DMS79 treated with DMSO at 0.1 percent for 48 hours (cell line): ENCODE measurements at regions not wholly inside any gene's neighbourhood (a gene's known extent, or its start where the extent isn't known, plus 50 kb on each side); places are given as distances from the start of the nearest gene placed in this dataset.
"Not testable (repeated sequence)": the region's sequence is repeated elsewhere in the genome, so short reads cannot be mapped to it uniquely, and the experiment has no call there.

ENCODE experiments used
- DNase-seq: peaks from one replicate; lab custom pipeline; 2025; lab: John Stamatoyannopoulos, UW

DNA sequence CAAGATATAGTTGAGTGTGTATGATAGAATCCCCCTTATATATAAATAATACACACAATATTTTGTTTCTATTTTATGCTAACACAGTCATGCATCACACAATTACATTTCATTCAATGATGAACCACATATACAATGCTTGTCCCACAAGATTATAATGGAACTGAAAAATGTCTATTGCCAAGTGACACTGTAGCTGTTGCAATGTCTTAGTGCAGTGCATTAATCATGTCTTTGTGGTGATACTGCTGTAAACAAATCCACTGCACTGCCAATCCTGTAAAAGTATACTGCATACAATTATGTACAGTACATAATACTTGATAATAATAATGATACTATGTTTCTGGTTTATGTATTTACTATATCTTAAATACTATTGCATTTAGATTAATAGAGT lies 512.1 kb upstream of the CNTN3 start:
- no peak for DNase-seq

DNA sequence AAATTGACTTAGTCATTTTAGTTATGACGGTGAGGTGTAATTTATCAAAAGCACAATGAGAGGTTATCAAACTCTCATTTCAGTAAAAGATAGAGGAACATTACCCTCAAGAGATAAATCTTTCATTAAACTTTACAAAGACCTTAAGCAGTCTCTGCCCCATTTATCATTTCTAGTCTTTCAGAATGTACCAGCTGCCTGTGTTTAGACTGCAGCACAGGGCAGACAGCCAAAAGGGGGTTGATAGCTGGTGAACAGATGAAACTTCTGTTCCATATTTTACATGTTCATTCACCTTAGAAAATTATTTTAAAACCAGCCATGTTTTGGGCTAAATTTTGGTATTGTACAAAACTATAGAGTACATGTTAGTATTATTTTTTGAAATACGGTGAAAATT lies 514.6 kb upstream of the CNTN3 start:
- no peak for DNase-seq

- DNase-seq = no peak
Measured at GRCh38 chr3:75136100-75136897, 521.8 kb upstream of the CNTN3 start.

- DNase-seq = no peak
Measured at GRCh38 chr3:75138345-75138744, 523.9 kb upstream of the CNTN3 start.

GRCh38 chr3:75140904-75141615 lies 523.1 kb upstream of the FRG2C start:
- DNase-seq = no peak

- no peak for DNase-seq
Measured at GRCh38 chr3:75144406-75144805, 519.7 kb upstream of the FRG2C start.

GRCh38 chr3:75171630-75172230 lies 492.4 kb upstream of the FRG2C start:
- no peak for DNase-seq

GRCh38 chr3:75176937-75177336 lies 487.2 kb upstream of the FRG2C start:
- DNase-seq = no peak

- DNase-seq = no peak
Measured at GRCh38 chr3:75180235-75180944, 483.7 kb upstream of the FRG2C start.

DNA sequence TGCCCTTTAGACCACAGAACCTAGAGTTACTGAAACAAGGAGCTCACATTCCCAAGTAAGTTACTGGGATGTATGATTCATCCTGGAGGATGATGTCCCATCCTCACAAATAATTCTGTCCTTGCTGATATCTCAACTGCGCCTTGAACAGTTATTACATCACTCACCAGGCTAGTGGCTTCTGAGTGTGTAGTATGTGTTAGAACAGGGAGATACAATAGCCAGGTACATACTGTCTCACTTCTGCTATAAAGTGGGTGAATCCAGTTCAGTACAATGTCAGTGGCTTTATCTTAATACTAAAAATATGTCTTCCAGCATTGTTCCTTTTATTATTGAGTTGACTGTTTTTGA lies 483.2 kb upstream of the FRG2C start:
- DNase-seq = no peak

DNA sequence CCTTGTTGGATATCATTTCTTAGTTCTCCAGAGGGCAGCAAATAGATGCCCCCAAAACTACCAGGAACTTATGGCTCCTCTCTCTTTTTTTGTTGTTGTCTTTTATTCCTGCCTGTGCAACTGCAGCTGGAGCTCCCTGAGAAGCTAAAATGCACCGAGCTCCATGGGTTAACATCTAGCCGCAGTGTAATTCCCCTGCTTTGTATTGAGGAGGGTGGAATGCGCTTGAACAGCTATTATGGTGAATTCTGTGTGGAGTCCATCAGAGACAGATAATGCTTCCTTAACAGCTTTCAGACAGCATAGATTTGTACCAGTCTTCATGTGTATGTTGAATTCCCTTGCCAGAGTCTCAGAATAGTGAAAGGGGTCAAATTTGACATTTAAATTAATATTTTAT lies 475.2 kb upstream of the FRG2C start:
- no peak for DNase-seq

GRCh38 chr3:75192146-75192616 lies 471.9 kb upstream of the FRG2C start:
- DNase-seq = no peak

DNA sequence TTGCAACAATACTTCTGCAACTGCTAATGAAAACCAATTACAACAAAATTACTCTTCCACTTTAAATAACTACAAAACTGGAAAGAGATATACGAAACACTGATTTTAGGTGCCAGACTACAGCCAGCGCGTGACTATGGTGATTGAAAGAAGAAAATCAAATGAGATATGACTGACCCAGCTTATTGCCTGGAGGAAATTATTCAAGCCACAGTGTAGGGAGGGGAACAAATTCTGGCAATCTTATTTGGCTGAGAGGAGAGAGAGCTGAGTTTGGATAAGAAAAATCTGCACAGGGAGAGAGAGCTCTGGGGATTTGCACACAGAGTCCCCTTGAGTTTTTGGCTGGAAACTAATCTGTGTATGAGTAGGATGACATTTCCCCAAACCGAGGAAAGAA lies 470.3 kb upstream of the FRG2C start:
- DNase-seq = no peak

GRCh38 chr3:75214332-75214731 lies 449.8 kb upstream of the FRG2C start:
- DNase-seq = not testable (repeated sequence)

DNA sequence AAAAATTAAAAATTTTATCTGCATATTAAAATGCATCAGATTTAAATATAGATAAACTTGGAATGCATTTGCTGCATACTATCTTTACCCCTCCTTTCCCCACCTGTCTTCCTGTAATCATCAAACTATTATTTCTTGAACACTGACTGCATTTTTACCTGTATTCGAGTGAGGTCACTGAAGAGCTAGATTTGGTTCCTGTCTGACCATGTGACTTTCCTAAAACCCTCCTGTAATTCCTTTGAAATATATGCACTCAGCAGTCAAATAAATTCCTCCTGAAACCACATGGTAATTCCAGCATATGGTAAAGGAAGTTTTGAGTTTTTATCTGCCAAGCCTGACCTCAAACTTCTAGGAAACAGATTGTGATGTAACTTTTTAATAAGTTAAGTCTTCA lies 445.6 kb upstream of the FRG2C start:
- DNase-seq = no peak

- DNase-seq = no peak
Measured at GRCh38 chr3:75220932-75221331, 443.2 kb upstream of the FRG2C start.

DNA sequence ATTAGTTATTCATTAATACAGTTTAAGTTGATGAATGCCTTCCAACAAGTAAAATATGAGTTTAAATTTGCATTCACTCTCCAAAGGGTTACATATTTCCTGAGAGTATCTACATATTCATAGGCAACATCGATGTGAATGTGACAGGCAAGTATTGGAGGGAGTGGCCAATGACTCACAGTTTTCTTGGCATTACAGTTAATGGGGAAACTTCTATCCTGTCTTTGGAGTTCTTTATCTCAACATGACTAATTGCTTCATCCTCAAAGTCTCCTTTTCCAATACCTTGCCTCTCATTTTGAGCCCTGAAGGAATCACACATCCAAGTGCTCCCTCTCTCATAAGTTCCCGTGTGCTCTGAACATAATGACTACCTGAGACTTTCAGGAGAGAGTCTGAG lies 439.7 kb upstream of the FRG2C start:
- no peak for DNase-seq

GRCh38 chr3:75232216-75232615 lies 431.9 kb upstream of the FRG2C start:
- no peak for DNase-seq

DNA sequence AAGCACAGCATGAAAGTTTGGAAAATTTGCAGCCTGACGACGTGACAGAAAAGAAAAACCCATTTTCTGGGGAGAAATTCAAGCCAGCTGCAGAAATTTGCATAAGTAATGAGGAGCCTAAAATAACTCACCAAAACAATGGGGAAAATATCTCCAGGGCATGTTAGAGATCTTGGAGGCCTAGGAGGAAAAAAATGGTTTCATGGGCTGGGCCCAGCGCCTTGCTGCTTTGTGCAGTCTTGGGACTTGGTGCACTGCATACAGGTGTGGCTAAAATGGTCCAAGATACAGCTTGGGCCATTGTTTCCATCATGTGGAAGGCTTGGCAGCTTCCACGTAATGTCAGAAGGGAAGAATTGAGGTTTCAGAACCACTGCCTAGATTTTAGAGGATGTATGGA lies 428.5 kb upstream of the FRG2C start:
- no peak for DNase-seq

GRCh38 chr3:75237053-75237452 lies 427.1 kb upstream of the FRG2C start:
- DNase-seq = no peak

- DNase-seq = no peak
Measured at GRCh38 chr3:75237477-75237876, 426.7 kb upstream of the FRG2C start.

DNA sequence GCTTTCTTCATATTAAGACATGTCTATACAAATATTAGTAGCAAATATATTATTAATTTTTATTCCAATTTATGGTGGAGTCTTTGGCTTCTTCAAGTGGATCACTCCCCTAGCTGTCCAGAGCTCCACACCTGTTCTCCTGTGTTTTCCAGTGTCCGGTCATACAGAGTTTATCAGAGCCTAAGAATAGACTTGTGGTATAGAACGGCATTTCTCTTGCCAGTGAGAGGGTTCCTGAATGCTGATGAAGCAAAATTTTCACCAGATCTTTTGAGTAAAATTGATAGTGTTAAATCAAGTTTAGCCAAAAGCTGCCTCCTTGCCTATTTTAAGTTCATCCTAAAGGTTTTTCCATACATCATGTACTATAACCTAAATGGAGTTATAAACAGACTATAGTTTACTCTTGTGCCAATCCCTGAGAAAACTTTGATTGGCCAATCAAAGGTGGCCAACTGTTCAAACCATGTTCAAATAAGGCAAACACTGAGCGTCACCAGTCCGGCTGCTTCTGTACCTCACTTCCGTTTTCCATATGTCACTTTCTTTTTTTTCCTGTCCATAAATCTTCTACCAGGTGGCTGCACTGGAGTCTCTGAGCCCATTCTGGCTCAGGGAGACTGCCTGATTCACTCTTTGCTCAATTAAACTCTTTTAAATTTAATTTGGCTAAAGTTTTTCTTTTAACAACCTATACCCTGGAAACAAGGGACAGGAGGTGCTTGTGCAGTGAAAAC lies 422.7 kb upstream of the FRG2C start:
- DNase-seq = not testable (repeated sequence)
